Progenitor cell of endocrine pancreas (in vitro differentiated cells): ENCODE measurements at regions not wholly inside any gene's neighbourhood (a gene's known extent, or its start where the extent isn't known, plus 50 kb on each side); places are given as distances from the start of the nearest gene placed in this dataset.

Experiments used
- DNase-seq: peaks from one replicate; pipeline ENCODE4 v3.0.0; 2021; ENCODE audit warnings: low spot score; ENCODE audit not compliant: unreplicated experiment
- H3K27ac Mint-ChIP-seq: 2 replicates; pipeline ENCODE4 v1.8.0; 2021; ENCODE audit warnings: mild to moderate bottlenecking, moderate library complexity, mixed read lengths
- H3K27me3 Mint-ChIP-seq: 2 replicates; pipeline ENCODE4 v1.8.0; 2021; ENCODE audit warnings: mixed read lengths
- H3K36me3 Mint-ChIP-seq: 2 replicates; pipeline ENCODE4 v1.8.0; 2022; ENCODE audit warnings: mixed read lengths; ENCODE audit not compliant: insufficient read depth
- H3K4me1 Mint-ChIP-seq: 2 replicates; pipeline ENCODE4 v1.8.0; 2021; ENCODE audit warnings: low read depth, mixed read lengths
- H3K4me3 Mint-ChIP-seq: 2 replicates; pipeline ENCODE4 v1.8.0; 2021; ENCODE audit warnings: low read depth, mild to moderate bottlenecking, moderate library complexity, mixed read lengths
- H3K9me3 Mint-ChIP-seq: 2 replicates; pipeline ENCODE4 v1.8.0; 2021; ENCODE audit warnings: low read depth, mixed read lengths
- TF ChIP-seq, protein P1 (sequence below): fragments of 200-600 bp; sonication (generic); IDR thresholded peaks from one replicate; pipeline ENCODE4 v1.5.0; 2021; ENCODE audit warnings: antibody characterized with exemption, mild to moderate bottlenecking; ENCODE audit not compliant: unreplicated experiment

GRCh38 chr4:60588556-60588955 lies 611.6 kb upstream of the ADGRL3 start:
- no peaks in the 10 kb centered on the region for H3K36me3 Mint-ChIP-seq
- DNase-seq: no peak
- H3K27ac Mint-ChIP-seq: no peak overlapping the region
- no peaks in the 10 kb centered on the region for H3K27me3 Mint-ChIP-seq
- H3K4me3 Mint-ChIP-seq: no peak overlapping the region
- peaks cover 1% of the 10 kb centered on the region for H3K4me1 Mint-ChIP-seq
- no peaks in the 10 kb centered on the region for H3K9me3 Mint-ChIP-seq
- TF ChIP-seq, protein P1, sequence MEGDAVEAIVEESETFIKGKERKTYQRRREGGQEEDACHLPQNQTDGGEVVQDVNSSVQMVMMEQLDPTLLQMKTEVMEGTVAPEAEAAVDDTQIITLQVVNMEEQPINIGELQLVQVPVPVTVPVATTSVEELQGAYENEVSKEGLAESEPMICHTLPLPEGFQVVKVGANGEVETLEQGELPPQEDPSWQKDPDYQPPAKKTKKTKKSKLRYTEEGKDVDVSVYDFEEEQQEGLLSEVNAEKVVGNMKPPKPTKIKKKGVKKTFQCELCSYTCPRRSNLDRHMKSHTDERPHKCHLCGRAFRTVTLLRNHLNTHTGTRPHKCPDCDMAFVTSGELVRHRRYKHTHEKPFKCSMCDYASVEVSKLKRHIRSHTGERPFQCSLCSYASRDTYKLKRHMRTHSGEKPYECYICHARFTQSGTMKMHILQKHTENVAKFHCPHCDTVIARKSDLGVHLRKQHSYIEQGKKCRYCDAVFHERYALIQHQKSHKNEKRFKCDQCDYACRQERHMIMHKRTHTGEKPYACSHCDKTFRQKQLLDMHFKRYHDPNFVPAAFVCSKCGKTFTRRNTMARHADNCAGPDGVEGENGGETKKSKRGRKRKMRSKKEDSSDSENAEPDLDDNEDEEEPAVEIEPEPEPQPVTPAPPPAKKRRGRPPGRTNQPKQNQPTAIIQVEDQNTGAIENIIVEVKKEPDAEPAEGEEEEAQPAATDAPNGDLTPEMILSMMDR: no peak

DNA sequence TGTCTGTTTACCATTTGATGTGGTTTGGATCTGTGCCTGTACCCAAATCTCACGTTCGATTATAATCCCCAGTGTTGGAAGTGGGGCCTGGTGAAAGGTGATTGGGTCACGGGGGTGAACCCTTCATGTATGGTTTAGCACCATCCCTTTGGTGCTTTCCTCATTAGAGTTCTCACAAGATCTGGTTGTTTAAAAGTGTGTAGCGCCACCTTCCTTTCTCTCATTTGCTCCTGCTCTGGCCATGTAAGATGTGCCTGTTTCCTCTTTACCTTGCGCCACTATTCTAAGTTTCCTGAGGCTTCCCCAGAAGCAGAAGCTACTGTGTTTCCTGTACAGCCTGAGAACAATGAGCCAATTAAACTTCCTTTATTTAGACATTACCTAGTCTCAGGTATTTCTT lies 610.7 kb upstream of the ADGRL3 start:
- H3K36me3 Mint-ChIP-seq: no peaks in the 10 kb centered on the region
- no peak overlapping the region for H3K4me3 Mint-ChIP-seq
- no peaks in the 10 kb centered on the region for H3K27me3 Mint-ChIP-seq
- no peak for DNase-seq
- no peaks in the 10 kb centered on the region for H3K4me1 Mint-ChIP-seq
- TF ChIP-seq, protein P1: no peak
- no peaks in the 10 kb centered on the region for H3K9me3 Mint-ChIP-seq
- H3K27ac Mint-ChIP-seq: no peak overlapping the region

- no peaks in the 10 kb centered on the region for H3K9me3 Mint-ChIP-seq
- TF ChIP-seq, protein P1: no peak
- H3K36me3 Mint-ChIP-seq: no peaks in the 10 kb centered on the region
- no peak overlapping the region for H3K27ac Mint-ChIP-seq
- no peaks in the 10 kb centered on the region for H3K27me3 Mint-ChIP-seq
- H3K4me3 Mint-ChIP-seq: no peak overlapping the region
- no peak for DNase-seq
- H3K4me1 Mint-ChIP-seq: no peaks in the 10 kb centered on the region
These were observed 610.0 kb upstream of the ADGRL3 start for GRCh38 chr4:60590116-60590515.

DNA sequence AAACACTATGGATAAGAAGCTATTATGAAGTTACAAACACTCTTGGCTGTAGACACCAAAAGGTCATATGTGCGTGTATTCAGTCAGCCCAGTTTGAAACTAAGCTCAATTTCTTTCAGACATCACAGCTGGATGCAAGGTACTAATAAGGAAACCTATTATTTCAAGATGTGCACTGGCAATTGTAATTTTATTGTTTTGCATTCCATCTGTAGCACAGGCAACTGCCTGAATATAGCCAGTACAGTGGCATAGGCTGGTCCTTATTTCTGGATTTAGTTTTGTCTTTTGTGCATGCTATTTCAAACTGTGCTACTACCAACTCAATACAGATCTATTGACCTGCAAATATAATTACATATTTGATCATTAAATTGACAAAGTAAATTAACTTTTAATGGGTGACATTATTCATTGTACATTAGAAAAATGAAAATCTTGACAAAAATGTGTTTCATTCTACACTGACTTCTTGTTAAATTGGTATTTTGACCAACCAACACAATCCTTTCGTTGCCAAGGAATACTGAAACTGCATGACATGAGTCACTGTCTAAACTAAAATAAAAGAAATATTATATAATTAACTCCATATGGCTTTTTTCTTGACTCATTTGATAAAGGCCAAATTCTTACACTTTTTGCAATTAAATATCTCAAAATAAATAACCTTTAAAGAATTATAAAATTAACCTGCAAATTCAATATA lies 594.3 kb upstream of the ADGRL3 start:
- H3K27me3 Mint-ChIP-seq: no peaks in the 10 kb centered on the region
- no peak overlapping the region for H3K27ac Mint-ChIP-seq
- H3K9me3 Mint-ChIP-seq: peaks cover 3% of the 10 kb centered on the region
- no peak for DNase-seq
- H3K4me3 Mint-ChIP-seq: no peak overlapping the region
- no peaks in the 10 kb centered on the region for H3K36me3 Mint-ChIP-seq
- H3K4me1 Mint-ChIP-seq: peaks cover under 1% of the 10 kb centered on the region
- TF ChIP-seq, protein P1: no peak

DNA sequence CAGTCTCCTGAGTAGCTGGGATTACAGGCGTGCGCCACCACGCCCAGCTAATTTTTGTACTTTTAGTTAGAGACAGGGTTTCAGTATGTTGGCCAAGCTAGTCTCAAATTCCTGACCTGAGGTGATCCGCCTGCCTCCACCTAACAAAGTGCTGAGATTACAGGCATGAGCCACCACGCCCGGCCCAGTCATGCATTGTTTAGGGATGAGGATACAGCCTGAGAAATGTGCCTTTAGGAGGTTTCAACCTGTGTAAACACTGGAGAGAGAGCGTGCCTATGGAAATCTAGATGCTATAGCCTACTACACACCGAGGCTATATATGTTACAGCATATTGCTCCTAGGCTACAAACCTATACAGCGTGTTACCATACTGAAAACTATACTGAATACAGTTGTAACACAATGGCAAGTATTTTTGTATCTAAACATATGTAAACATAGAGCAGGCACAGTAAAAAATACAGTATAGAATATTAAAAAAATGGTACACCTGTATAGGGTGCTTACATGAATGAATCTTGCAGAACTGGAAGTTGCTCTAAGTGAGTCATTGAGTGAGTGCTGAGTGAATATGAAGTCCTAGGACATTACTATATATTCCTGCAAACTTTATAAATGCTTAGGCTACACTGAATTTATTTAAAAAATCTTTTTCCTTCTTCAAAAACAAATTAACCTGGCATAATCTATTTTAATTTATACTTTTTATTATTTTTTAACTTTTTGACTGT lies 588.2 kb upstream of the ADGRL3 start:
- Mint-ChIP-seq H3K9me3 (peaks cover 8% of the 10 kb centered on the region), H3K27ac (no peak overlapping the region), H3K4me1 (no peaks in the 10 kb centered on the region), H3K4me3 (no peak overlapping the region), H3K27me3 (no peaks in the 10 kb centered on the region), H3K36me3 (no peaks in the 10 kb centered on the region)
- DNase-seq: no peak
- TF ChIP-seq, protein P1: no peak
